HEK293T (cell line): ENCODE measurements at regions not wholly inside any gene's neighbourhood (a gene's known extent, or its start where the extent isn't known, plus 50 kb on each side); places are given as distances from the start of the nearest gene placed in this dataset.

ENCODE experiments used
- ARNT ChIP-seq: fragments of 450-650 bp; IDR thresholded peaks from 2 replicates; pipeline ENCODE4 v1.6.1; 2017; ENCODE audit warnings: mild to moderate bottlenecking
- BHLHE40 ChIP-seq: fragments of 450-650 bp; IDR thresholded peaks from 2 replicates; pipeline ENCODE4 v1.6.1; 2016; ENCODE audit warnings: mild to moderate bottlenecking, moderate library complexity, borderline replicate concordance
- ELF4 ChIP-seq: fragments of 450-650 bp; IDR thresholded peaks from 2 replicates; pipeline ENCODE4 v1.6.1; 2017; ENCODE audit warnings: antibody characterized with exemption
- FOXA1 ChIP-seq: fragments of 450-650 bp; IDR thresholded peaks from 2 replicates; pipeline ENCODE4 v1.6.1; 2016; ENCODE audit warnings: mild to moderate bottlenecking
- FOXK2 ChIP-seq: fragments of 450-650 bp; IDR thresholded peaks from 2 replicates; pipeline ENCODE4 v1.6.1; 2016; ENCODE audit warnings: mild to moderate bottlenecking
- FOXM1 ChIP-seq: fragments of 450-650 bp; IDR thresholded peaks from 2 replicates; pipeline ENCODE4 v1.6.1; 2017; ENCODE audit warnings: mild to moderate bottlenecking, borderline replicate concordance
- L3MBTL2 ChIP-seq: fragments of 450-650 bp; conservative IDR thresholded peaks from 2 replicates; pipeline ENCODE4 v1.6.1; 2016; ENCODE audit warnings: mild to moderate bottlenecking
- LEF1 ChIP-seq: fragments of 450-650 bp; IDR thresholded peaks from 2 replicates; pipeline ENCODE4 v1.6.1; 2017; ENCODE audit warnings: mild to moderate bottlenecking, borderline replicate concordance
- SUZ12 ChIP-seq: fragments of 450-650 bp; IDR thresholded peaks from 2 replicates; pipeline ENCODE4 v1.6.1; 2016; ENCODE audit warnings: mild to moderate bottlenecking
- TARDBP ChIP-seq: fragments of 450-650 bp; IDR thresholded peaks from 2 replicates; pipeline ENCODE4 v1.6.1; 2016
- ZNF384 ChIP-seq: fragments of 450-650 bp; IDR thresholded peaks from 2 replicates; pipeline ENCODE4 v1.6.1; 2016
- TF ChIP-seq, protein P1 (sequence below): fragments of 450-650 bp; IDR thresholded peaks from 2 replicates; pipeline ENCODE4 v1.6.1; 2016

DNA sequence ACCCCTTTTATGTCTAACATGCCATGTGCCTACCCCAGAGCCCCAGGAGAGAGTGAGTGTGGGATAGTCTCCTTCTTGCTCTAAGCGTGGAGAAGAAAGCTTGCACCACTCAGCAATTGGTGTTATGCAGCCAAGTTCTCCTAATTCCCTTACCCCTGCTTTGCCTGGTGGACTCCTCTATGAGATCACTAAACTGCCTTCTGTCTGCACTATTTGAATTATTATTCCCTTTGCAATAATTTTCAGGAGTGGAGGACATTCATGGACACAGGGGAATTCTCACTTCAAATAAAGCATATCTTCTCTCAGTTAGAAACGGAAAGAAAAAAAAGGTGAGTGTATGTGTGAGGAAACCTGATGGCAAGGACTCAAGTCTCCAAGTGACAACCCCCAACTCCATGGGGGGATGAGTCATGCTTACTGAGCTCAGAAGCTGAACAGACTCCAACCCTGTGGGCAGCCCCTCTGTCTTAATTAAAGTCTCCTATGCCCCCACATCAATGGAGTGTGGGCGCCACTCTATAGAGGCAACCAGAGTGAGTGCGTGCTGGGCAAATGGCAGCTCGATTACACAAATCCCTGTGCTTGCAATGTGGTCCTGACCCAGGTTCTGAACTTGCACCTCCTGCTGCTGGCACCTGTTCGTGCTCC, 381.9 kb downstream of the RAB28 start:
- TF ChIP-seq BHLHE40 (no peak), ZNF384 (no peak), FOXK2 (no peak), L3MBTL2 (no peak), TARDBP (no peak), FOXM1 (no peak), LEF1 (no peak), FOXA1 (no peak), ELF4 (no peak), ARNT (no peak), SUZ12 (no peak)
- TF ChIP-seq, protein P1, sequence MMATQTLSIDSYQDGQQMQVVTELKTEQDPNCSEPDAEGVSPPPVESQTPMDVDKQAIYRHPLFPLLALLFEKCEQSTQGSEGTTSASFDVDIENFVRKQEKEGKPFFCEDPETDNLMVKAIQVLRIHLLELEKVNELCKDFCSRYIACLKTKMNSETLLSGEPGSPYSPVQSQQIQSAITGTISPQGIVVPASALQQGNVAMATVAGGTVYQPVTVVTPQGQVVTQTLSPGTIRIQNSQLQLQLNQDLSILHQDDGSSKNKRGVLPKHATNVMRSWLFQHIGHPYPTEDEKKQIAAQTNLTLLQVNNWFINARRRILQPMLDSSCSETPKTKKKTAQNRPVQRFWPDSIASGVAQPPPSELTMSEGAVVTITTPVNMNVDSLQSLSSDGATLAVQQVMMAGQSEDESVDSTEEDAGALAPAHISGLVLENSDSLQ = no peak
